GM12801 (cell line): ENCODE measurements at regions not wholly inside any gene's neighbourhood (a gene's known extent, or its start where the extent isn't known, plus 50 kb on each side); places are given as distances from the start of the nearest gene placed in this dataset.

Experiments
- TF ChIP-seq, protein P1 (sequence below): IDR thresholded peaks from one replicate; pipeline ENCODE4 v1.5.1; 2011; ENCODE audit warnings: control low read depth; ENCODE audit not compliant: insufficient read length; ENCODE audit errors: extremely low read depth

GRCh38 chr12:9264546-9264945 lies 56.4 kb upstream of the PZP start:
- TF ChIP-seq, protein P1, sequence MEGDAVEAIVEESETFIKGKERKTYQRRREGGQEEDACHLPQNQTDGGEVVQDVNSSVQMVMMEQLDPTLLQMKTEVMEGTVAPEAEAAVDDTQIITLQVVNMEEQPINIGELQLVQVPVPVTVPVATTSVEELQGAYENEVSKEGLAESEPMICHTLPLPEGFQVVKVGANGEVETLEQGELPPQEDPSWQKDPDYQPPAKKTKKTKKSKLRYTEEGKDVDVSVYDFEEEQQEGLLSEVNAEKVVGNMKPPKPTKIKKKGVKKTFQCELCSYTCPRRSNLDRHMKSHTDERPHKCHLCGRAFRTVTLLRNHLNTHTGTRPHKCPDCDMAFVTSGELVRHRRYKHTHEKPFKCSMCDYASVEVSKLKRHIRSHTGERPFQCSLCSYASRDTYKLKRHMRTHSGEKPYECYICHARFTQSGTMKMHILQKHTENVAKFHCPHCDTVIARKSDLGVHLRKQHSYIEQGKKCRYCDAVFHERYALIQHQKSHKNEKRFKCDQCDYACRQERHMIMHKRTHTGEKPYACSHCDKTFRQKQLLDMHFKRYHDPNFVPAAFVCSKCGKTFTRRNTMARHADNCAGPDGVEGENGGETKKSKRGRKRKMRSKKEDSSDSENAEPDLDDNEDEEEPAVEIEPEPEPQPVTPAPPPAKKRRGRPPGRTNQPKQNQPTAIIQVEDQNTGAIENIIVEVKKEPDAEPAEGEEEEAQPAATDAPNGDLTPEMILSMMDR = no peak

DNA sequence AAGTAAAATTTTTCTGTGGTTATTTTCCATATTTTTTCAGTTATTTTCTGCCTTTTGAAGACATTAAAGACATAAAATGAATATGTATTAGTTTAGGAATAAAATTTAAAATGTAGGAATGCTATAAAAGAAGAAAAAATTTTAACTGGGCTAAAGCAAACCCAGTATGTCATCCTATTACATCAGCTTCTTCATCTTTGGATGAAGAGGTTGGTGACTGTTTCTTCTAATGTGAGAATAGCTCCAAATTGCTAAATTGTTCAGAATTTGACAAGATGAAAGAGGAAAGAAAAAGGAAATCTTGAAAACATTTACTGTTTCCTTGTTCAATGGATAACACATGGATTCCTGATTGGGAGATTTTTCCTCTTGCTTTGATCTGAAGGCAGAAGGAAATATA lies 52.7 kb upstream of the PZP start:
- TF ChIP-seq, protein P1 = no peak

GRCh38 chr12:9258676-9259075 lies 50.5 kb upstream of the PZP start:
- TF ChIP-seq, protein P1 = no peak
